Spinal cord (tissue), 9 donors: ENCODE measurements at regions not wholly inside any gene's neighbourhood (a gene's known extent, or its start where the extent isn't known, plus 50 kb on each side); places are given as distances from the start of the nearest gene placed in this dataset.
A peak's percentile ranks its signal among the peaks of the same experiment; 100 is the strongest.

ENCODE experiments used
- DNase-seq, 6 donors: peaks; one replicate each; pipeline versions ENCODE4 v3.0.0 to v3.0.0-alpha.2; 2013 to 2015; ENCODE audit warnings: low spot score in 6 of 6, low read depth in 4 of 6
- H3K27ac ChIP-seq: one replicate; pipeline ENCODE4 v1.5.1; 2013; ENCODE audit warnings: low read depth, low read length, control low read depth
- H3K27me3 ChIP-seq: one replicate; pipeline ENCODE4 v1.6.1; 2013; ENCODE audit warnings: low read length; ENCODE audit not compliant: control insufficient read depth, insufficient read depth
- H3K36me3 ChIP-seq: one replicate; pipeline ENCODE4 v1.6.1; 2013; ENCODE audit warnings: low read length; ENCODE audit not compliant: control insufficient read depth, insufficient read depth
- H3K4me1 ChIP-seq: one replicate; pipeline ENCODE4 v1.6.1; 2013; ENCODE audit warnings: low read length; ENCODE audit not compliant: control insufficient read depth, insufficient read depth
- H3K4me3 ChIP-seq: one replicate; pipeline ENCODE4 v1.5.1; 2013; ENCODE audit warnings: low read depth, low read length, control low read depth
- H3K9me3 ChIP-seq: one replicate; pipeline ENCODE4 v1.6.1; 2013; ENCODE audit warnings: low read length; ENCODE audit not compliant: control insufficient read depth, insufficient read depth
- WGBS: methylation state at CpG from one replicate; pipeline ENCODE4 v1.1.5; 2013; ENCODE audit warnings: missing lambda C conversion rate; ENCODE audit not compliant: insufficient coverage; 5-methylcytosine and 5-hydroxymethylcytosine counted together
- donor health status: healthy.

GRCh38 chr4:124902001-124902515 is 189.5 kb upstream of the ANKRD50 start:
- Histone ChIP-seq H3K36me3 (no peaks in the 10 kb centered on the region), H3K4me3 (no peak overlapping the region), H3K9me3 (no peaks in the 10 kb centered on the region), H3K27ac (no peak overlapping the region), H3K27me3 (no peaks in the 10 kb centered on the region), H3K4me1 (no peaks in the 10 kb centered on the region)
- DNase-seq, result peak in 2 of 6 donors; percentile 12 to 13
- no CpG with 5 or more reads among the region's 1 CpG for WGBS

- 95% methylated on average over 3 of the region's 5 CpGs for WGBS
- H3K9me3 ChIP-seq, result no peaks in the 10 kb centered on the region
- H3K27ac ChIP-seq, result no peak overlapping the region
- DNase-seq, result no peak
- no peaks in the 10 kb centered on the region for H3K4me1 ChIP-seq
- no peaks in the 10 kb centered on the region for H3K27me3 ChIP-seq
- H3K36me3 ChIP-seq, result no peaks in the 10 kb centered on the region
- H3K4me3 ChIP-seq, result no peak overlapping the region
Observed at GRCh38 chr4:124899997-124900396, 187.5 kb upstream of the ANKRD50 start.

GRCh38 chr4:124890522-124890921 is 178.0 kb upstream of the ANKRD50 start:
- Histone ChIP-seq H3K9me3 (no peaks in the 10 kb centered on the region), H3K36me3 (no peaks in the 10 kb centered on the region), H3K27ac (no peak overlapping the region), H3K27me3 (no peaks in the 10 kb centered on the region), H3K4me3 (no peak overlapping the region), H3K4me1 (no peaks in the 10 kb centered on the region)
- no peak for DNase-seq
- no CpG with 5 or more reads among the region's 3 CpGs for WGBS

- H3K27me3 ChIP-seq, result no peaks in the 10 kb centered on the region
- H3K27ac ChIP-seq, result no peak overlapping the region
- no peaks in the 10 kb centered on the region for H3K9me3 ChIP-seq
- H3K36me3 ChIP-seq, result no peaks in the 10 kb centered on the region
- no peak overlapping the region for H3K4me3 ChIP-seq
- DNase-seq, result no peak
- no CpG with 5 or more reads among the region's 3 CpGs for WGBS
- no peaks in the 10 kb centered on the region for H3K4me1 ChIP-seq
Observed at GRCh38 chr4:124887739-124888138, 175.2 kb upstream of the ANKRD50 start.

GRCh38 chr4:124884316-124884715 is 171.8 kb upstream of the ANKRD50 start:
- Histone ChIP-seq H3K4me3 (no peak overlapping the region), H3K36me3 (no peaks in the 10 kb centered on the region), H3K27me3 (no peaks in the 10 kb centered on the region), H3K4me1 (no peaks in the 10 kb centered on the region), H3K9me3 (no peaks in the 10 kb centered on the region), H3K27ac (no peak overlapping the region)
- DNase-seq, result peak in 1 of 6 donors; percentile 36
- no CpG with 5 or more reads among the region's 2 CpGs for WGBS

GRCh38 chr4:124883632-124884031 is 171.1 kb upstream of the ANKRD50 start:
- Histone ChIP-seq H3K27me3 (no peaks in the 10 kb centered on the region), H3K36me3 (no peaks in the 10 kb centered on the region), H3K9me3 (no peaks in the 10 kb centered on the region), H3K27ac (no peak overlapping the region), H3K4me3 (no peak overlapping the region), H3K4me1 (no peaks in the 10 kb centered on the region)
- 88% methylated on average over 3 of the region's 4 CpGs for WGBS
- no peak for DNase-seq

GRCh38 chr4:124879195-124879594 is 166.7 kb upstream of the ANKRD50 start:
- no peak overlapping the region for H3K27ac ChIP-seq
- no peaks in the 10 kb centered on the region for H3K36me3 ChIP-seq
- WGBS, result no CpG with 5 or more reads among the region's 2 CpGs
- peaks cover 2% of the 10 kb centered on the region for H3K9me3 ChIP-seq
- H3K4me1 ChIP-seq, result no peaks in the 10 kb centered on the region
- H3K4me3 ChIP-seq, result no peak overlapping the region
- no peak for DNase-seq
- no peaks in the 10 kb centered on the region for H3K27me3 ChIP-seq

GRCh38 chr4:124874172-124874450 is 161.6 kb upstream of the ANKRD50 start:
- Histone ChIP-seq H3K36me3 (no peaks in the 10 kb centered on the region), H3K27ac (no peak overlapping the region), H3K4me1 (no peaks in the 10 kb centered on the region), H3K27me3 (no peaks in the 10 kb centered on the region), H3K9me3 (peaks cover 2% of the 10 kb centered on the region), H3K4me3 (no peak overlapping the region)
- no peak for DNase-seq
- no CpG with 5 or more reads among the region's 2 CpGs for WGBS

- no CpG with 5 or more reads among the region's 2 CpGs for WGBS
- H3K27me3 ChIP-seq, result no peaks in the 10 kb centered on the region
Observed at GRCh38 chr4:124873361-124874171, 161.0 kb upstream of the ANKRD50 start.

GRCh38 chr4:124872659-124873058 is 160.1 kb upstream of the ANKRD50 start:
- Histone ChIP-seq H3K27ac (no peak overlapping the region), H3K9me3 (peaks cover 2% of the 10 kb centered on the region)

More at GRCh38 chr4:124873361-124874171, 161.0 kb upstream of the ANKRD50 start:
- H3K9me3 ChIP-seq, result peaks cover 2% of the 10 kb centered on the region
- no peak for DNase-seq
- H3K36me3 ChIP-seq, result no peaks in the 10 kb centered on the region
- H3K27ac ChIP-seq, result no peak overlapping the region
- no peaks in the 10 kb centered on the region for H3K4me1 ChIP-seq
- H3K4me3 ChIP-seq, result no peak overlapping the region

More at GRCh38 chr4:124872659-124873058, 160.1 kb upstream of the ANKRD50 start:
- Histone ChIP-seq H3K36me3 (no peaks in the 10 kb centered on the region), H3K4me3 (no peak overlapping the region), H3K4me1 (no peaks in the 10 kb centered on the region), H3K27me3 (no peaks in the 10 kb centered on the region)
- 90% methylated on average over 2 of the region's 2 CpGs for WGBS
- DNase-seq, result no peak
